GM03348 (cell line): ENCODE measurements at regions not wholly inside any gene's neighbourhood (a gene's known extent, or its start where the extent isn't known, plus 50 kb on each side); places are given as distances from the start of the nearest gene placed in this dataset.

Source experiments
- DNase-seq: peaks from one replicate; pipeline ENCODE4 v3.0.0; 2012; ENCODE audit warnings: low spot score

DNA sequence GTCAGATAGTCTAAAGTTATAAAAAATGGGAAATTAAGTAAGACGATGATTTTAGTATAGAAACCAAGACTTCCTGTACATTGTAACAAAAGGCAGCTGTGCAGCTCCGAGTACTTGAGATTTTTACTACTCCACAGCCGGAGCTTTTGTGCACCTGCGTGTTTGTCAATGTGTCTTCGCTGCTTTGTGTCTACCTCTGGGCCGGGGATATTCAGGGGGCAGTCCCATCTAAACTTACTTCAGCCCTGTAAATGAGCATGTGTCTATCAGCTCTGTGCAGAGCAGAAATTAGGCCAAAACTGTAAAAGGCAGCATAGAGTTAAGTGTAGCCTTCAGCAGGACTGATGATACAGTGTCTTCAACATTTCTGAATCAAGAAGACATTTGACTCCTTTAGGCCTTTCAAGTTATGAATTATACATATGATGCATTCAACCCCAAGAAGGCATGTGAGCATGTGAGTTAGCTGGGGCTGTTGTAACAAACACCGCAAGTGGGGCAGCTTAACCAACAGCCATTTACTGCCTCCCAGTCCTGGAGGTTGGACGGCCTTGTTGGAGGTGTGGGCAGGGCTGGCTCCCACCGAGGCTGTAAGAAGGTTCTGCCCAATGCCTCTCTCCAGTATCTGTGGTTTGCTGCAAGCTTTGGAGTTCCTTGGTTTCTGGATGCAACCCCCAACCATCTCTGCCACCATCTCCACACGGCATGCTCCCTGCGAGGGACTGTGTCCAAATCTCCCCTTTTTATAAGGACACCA, 191.0 kb upstream of the IRS2 start:
- DNase-seq = no peak

GRCh38 chr13:109976206-109976997, 190.0 kb upstream of the IRS2 start:
- DNase-seq = no peak

- DNase-seq = peak; percentile 12
Measured at GRCh38 chr13:109974354-109974753, 188.0 kb upstream of the IRS2 start.

DNA sequence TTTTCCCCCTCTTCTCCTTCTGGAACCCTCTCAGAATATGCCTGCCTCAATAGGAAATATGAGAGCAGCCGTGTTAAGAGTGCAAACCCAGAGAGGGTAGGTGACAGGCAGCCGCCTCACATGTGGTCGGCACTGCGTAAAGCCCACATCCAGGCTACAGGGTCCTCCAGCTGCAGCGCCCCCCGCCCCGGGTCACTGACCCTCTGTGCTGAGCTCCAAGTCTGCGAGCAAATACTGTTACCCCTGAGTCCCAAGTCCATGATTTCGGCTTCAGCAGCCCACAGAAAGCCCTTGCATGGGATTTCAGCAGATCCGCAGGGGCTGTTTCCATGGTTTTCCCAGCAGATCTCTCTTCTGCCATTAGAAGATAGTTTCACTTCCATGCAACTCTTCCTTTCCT, 186.9 kb upstream of the IRS2 start:
- no peak for DNase-seq

GRCh38 chr13:109971456-109972090, 185.2 kb upstream of the IRS2 start:
- DNase-seq = peak; percentile 42

- peak; percentile 31 for DNase-seq
Measured at GRCh38 chr13:109971006-109971405, 184.6 kb upstream of the IRS2 start.

DNA sequence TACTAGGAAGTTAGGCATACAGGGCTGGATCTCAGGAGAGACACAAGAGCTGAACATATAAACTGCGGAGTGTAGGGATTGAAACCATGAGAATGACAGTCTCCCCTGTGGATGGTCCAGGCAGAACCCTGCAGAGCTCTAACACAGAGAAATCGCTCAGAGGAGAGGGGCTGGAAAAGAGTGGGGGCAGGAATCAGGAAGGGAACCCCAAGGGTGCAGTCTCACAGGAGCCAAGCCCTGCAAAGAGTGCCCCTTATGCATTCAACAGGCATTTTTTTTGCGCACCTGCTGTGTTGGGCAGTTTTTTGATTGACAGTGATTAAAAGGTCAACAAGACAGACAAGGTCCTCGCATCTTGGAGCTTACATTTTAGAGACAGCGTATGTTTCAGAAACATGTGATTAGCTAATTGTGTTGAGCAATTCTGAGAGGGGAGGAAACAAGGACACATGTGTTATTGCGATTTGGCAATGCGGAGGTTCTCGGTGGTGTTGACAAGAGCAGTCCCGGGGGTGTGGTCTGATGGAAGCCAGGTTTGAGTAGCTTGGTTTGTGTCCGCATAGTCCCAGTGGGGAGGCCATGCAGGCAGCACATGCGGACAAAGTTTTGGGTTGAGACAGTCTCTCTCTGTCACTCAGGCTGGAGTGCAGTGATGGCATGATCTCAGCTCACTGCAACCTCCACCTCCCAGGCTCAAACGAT, 182.6 kb upstream of the IRS2 start:
- peak; percentile 33 for DNase-seq

- no peak for DNase-seq
Measured at GRCh38 chr13:109963960-109964563, 177.7 kb upstream of the IRS2 start.

GRCh38 chr13:109963384-109963783, 177.0 kb upstream of the IRS2 start:
- DNase-seq = no peak

- DNase-seq = no peak
Measured at GRCh38 chr13:109959903-109960302, 173.5 kb upstream of the IRS2 start.

DNA sequence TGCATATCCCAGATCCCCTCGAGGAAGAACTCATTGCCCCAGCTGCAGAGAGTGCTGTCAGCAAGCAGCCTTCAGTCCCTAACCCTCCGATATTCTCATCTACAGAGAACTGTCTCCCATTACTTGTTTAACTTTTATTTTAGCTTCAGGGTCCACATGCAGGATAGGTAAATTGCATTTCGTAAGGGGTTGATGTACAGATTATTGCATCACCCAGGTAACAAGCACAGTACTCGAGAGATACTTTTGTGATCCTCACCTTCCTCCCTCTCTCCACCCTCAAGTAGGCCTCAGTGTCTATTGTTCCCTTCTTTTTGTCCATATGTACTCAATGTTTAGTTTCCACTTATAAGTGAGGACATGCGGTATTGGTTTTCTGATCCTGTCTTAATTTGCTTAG, 171.5 kb upstream of the IRS2 start:
- DNase-seq = no peak

DNA sequence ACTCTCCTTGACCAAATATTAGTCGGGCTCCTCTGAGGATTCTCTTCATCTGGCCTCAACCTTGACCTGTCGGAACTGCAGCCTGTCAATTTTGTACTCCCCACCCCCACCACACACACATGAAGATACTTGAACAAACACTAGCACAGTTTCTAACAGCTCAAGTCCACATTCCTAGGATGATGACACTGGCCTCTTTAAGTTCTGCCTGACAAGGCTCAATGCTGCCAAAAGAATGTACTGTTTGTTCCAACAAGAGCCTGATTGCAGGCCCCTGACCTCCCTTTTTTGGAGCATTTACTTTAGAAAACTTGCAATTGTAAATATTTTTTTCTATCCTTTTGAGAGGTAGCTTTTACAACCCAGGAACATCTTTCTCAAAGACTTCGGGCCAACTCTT, 169.2 kb upstream of the IRS2 start:
- peak; percentile 39 for DNase-seq

GRCh38 chr13:109954441-109954840, 168.1 kb upstream of the IRS2 start:
- no peak for DNase-seq

DNA sequence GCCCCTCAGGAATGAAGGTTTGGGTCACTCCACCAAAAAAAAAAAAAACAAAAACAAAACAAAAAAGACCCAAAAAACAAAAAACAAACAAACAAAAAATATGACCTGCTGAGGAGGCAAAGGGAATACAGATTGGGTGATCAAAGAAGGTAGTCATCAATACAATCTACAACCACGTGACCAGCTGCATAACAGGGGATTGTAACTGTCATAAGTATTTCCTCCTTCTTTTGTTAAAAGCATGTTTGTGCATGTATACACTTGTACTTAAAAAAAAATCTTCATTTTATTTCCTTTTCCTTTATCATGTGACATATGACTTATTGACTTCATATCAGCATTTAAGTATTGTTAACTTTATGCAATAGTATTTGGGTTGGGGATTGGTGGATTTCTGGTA, 165.1 kb upstream of the IRS2 start:
- no peak for DNase-seq

GRCh38 chr13:109949397-109949796, 163.0 kb upstream of the IRS2 start:
- no peak for DNase-seq

DNA sequence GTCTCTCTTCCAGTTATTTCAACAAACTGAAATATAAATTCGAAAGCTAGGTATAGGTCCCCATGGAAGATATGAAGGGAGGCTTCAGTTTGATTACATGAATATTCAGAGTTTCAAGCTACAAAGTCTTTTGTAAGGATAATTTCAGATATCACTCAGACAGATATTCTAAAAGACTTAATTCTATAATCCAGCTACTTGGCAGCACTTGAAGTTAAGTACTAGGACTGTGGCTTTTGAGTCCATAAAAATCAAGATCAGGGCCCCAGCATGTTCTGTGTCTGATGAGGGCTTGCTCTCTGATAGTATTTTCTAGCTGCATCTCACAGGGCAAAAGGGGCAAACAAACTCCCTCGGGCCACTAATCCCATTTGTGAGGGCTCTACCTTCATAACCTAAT, 160.6 kb upstream of the IRS2 start:
- no peak for DNase-seq

DNA sequence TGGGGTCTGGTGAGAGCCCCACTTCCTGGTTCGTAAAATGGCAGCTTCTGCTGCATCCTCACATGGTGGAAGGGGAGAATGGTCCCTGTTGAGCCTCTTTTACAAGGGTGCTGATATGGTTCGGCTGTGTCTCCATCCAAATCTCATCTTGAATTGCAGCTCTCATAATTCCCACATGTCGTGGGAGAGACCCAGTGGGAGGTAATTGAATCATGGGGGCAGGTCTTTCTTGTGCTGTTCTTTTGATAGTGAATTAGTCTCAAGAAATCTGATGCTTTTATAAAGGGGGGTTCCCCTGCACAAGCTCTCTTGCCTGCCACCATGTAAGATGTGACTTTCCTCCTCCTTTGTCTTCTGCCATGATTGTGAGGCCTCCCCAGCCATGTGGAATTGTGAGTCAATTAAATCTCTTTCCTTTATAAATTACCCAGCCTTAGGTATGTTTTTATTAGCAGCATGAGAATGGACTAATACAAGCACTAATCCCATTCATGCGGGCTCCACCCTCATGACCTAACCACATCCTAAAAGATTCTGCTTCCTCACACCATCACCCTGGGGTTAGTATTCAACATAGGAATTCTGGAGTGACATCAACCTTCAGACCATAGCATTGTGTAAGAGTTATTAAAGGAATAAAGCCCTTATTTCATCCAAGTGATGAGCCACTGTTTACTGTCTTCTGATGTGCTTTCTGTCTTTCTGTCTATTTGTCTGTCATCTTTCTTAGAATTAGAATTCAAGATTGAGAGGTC, 159.0 kb upstream of the IRS2 start:
- DNase-seq = peak; percentile 80

DNA sequence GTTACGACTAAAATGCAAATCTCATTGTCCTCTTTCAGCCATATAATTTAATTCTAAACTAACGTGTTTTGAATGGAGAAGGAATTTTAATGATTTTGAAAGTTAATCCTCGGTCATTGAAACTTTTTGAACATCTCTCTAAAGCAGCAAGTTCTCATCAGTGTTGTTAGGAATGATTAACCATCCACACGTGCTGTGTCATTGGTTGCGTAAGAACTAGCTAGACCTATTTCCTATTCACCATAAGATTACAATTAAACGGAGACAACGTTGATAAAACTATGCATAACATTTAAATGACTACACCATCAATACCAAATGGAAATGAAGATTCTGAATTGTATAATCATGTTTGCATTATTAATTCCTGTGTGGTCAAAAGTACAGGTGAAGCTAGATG, 155.6 kb upstream of the IRS2 start:
- peak; percentile 51 for DNase-seq

DNA sequence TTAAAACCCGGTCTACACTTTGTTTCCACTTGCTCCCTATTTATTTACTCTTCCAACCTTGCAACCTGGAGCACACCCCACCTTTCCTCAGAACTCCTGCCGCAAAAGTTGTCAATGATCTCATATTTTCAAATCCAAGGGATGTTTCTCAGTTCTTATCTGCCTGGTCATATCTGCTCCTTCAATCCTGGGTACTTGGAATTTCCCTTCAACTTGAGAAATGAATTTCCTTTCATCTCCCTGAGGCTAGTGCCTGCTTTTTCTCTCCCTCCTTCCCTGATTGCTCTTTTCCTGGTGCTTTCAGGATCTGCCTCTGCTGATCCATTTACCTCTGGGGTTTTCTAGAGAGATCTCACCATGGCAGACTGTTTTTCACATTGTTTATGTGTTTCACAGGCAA, 154.8 kb upstream of the IRS2 start:
- DNase-seq = no peak

GRCh38 chr13:109940637-109941036, 154.3 kb upstream of the IRS2 start:
- DNase-seq = no peak

- DNase-seq = no peak
Measured at GRCh38 chr13:109939838-109940237, 153.5 kb upstream of the IRS2 start.
